AG04449 (cell line): ENCODE measurements at regions not wholly inside any gene's neighbourhood (a gene's known extent, or its start where the extent isn't known, plus 50 kb on each side); places are given as distances from the start of the nearest gene placed in this dataset.

ENCODE experiments used
- CTCF ChIA-PET: fragments of 350-600 bp; formaldehyde crosslinking; extraction: SDS; loops from one replicate; lab custom pipeline; 2021; ENCODE audit warnings: antibody characterized with exemption; lab: Yijun Ruan, JAX
- POLR2A ChIA-PET: fragments of 400-600, 350-600 bp; formaldehyde crosslinking; extraction: SDS; loops from one replicate; lab custom pipeline; 2020; ENCODE audit warnings: antibody characterized with exemption, inconsistent platforms; lab: Yijun Ruan, JAX
- DNase-seq: peaks from one replicate; pipeline ENCODE4 v3.0.0-alpha.2; 2010; ENCODE audit warnings: low read depth, low spot score
- H3K4me3 ChIP-seq: 2 replicates; pipeline ENCODE4 v1.5.1; 2011; ENCODE audit warnings: low read depth, mild to moderate bottlenecking, control low read depth, low read length
- CTCF ChIP-seq: IDR thresholded peaks from one replicate; pipeline ENCODE4 v1.5.1; 2011; ENCODE audit warnings: mild to moderate bottlenecking, moderate library complexity, low read length, control low read depth, inconsistent platforms; ENCODE audit not compliant: insufficient read depth; ENCODE audit errors: missing control alignments

- no peak overlapping the region for H3K4me3 ChIP-seq
- no peak for TF ChIP-seq CTCF
- no peak for DNase-seq
- ChIA-PET POLR2A (no interaction called here), CTCF (interaction anchor here (0.6 to 8.7 kb wide), 6 partner anchors 14 to 796 kb away, joined by 3 to 81 read pairs (median 3); no protein-coding TSS in a partner anchor)
These were observed 136.5 kb downstream of the TPRA1 start for GRCh38 chr3:127454051-127454450.

GRCh38 chr3:127452321-127452821 lies 138.2 kb downstream of the TPRA1 start:
- CTCF ChIA-PET: interaction anchor here (0.8 to 8.7 kb wide), 3 partner anchors 772 to 930 kb away, joined by 3 to 81 read pairs (median 6); no protein-coding TSS in a partner anchor
- DNase-seq: no peak
- H3K4me3 ChIP-seq: no peak overlapping the region
- POLR2A ChIA-PET: no interaction called here
- no peak for TF ChIP-seq CTCF

- POLR2A ChIA-PET: no interaction called here
- no peak for DNase-seq
- CTCF ChIA-PET: interaction anchor here (0.8 to 8.7 kb wide), 4 partner anchors 12 to 929 kb away, joined by 3 to 81 read pairs (median 5); no protein-coding TSS in a partner anchor
- TF ChIP-seq CTCF: no peak
- no peak overlapping the region for H3K4me3 ChIP-seq
These were observed 139.2 kb downstream of the TPRA1 start for GRCh38 chr3:127451321-127451720.

- H3K4me3 ChIP-seq: no peak overlapping the region
- TF ChIP-seq CTCF: no peak
- ChIA-PET POLR2A (no interaction called here), CTCF (interaction anchor here (8.7 kb wide), 1 partner anchor 770 kb away, joined by 81 read pairs; no protein-coding TSS in a partner anchor)
- no peak for DNase-seq
These were observed 140.2 kb downstream of the TPRA1 start for GRCh38 chr3:127450331-127450730.

- TF ChIP-seq CTCF: no peak
- no peak for DNase-seq
- H3K4me3 ChIP-seq: no peak overlapping the region
- CTCF ChIA-PET: interaction anchor here (8.7 kb wide), 1 partner anchor 769 kb away, joined by 81 read pairs; no protein-coding TSS in a partner anchor
- POLR2A ChIA-PET: no interaction called here
These were observed 140.9 kb downstream of the TPRA1 start for GRCh38 chr3:127449486-127450212.

GRCh38 chr3:127448671-127449070 lies 141.9 kb downstream of the TPRA1 start:
- no peak for DNase-seq
- ChIA-PET CTCF (interaction anchor here (1.9 to 2.8 kb wide), 2 partner anchors 8 to 696 kb away, joined by 7 to 14 read pairs; no protein-coding TSS in a partner anchor), POLR2A (no interaction called here)
- no peak overlapping the region for H3K4me3 ChIP-seq
- no peak for TF ChIP-seq CTCF
